ENCODE measurements at regions not wholly inside any gene's neighbourhood (a gene's known extent, or its start where the extent isn't known, plus 50 kb on each side); places are given as distances from the start of the nearest gene placed in this dataset.

GRCh38 chr11:23988381-23989006 is 508.4 kb upstream of the LUZP2 start:
- DNase-seq, result peak; percentile 24
- Histone ChIP-seq H4K8ac (ENCODE audit: low read length) (no peak overlapping the region), H2BK120ac (ENCODE audit: low read depth, low read length) (no peak overlapping the region), H3K4me1 (ENCODE audit: control insufficient read depth, insufficient read depth, low read depth, low read length) (no peaks in the 10 kb centered on the region), H3K36me3 (ENCODE audit: control insufficient read depth in 1 of 2, insufficient read depth in 2 of 2, low read depth in 1 of 2, low read length in 2 of 2) (no peaks in the 10 kb centered on the region), H2BK15ac (ENCODE audit: low read depth, poor library complexity, severe bottlenecking) (no peak overlapping the region), H3K18ac (ENCODE audit: low read depth in 1 of 2, low read length in 2 of 2) (no peak overlapping the region), H2AK5ac (ENCODE audit: low read length, severe bottlenecking) (no peak overlapping the region), H4K91ac (ENCODE audit: low read length) (no peak overlapping the region), H2BK5ac (ENCODE audit: low read depth, low read length, poor library complexity, severe bottlenecking) (no peak overlapping the region), H3K4ac (ENCODE audit: low read depth in 1 of 2, low read length in 2 of 2) (no peak overlapping the region), H3K4me3 (ENCODE audit: insufficient read depth in 1 of 2, low read depth in 1 of 2, low read length in 2 of 2) (no peak overlapping the region), H2BK12ac (ENCODE audit: low read length in 2 of 2) (no peak overlapping the region), H3K27me3 (ENCODE audit: control insufficient read depth in 1 of 2, insufficient read depth in 1 of 2, low read length in 2 of 2) (no peaks in the 10 kb centered on the region), H3K23ac (ENCODE audit: low read length in 2 of 2) (no peak overlapping the region), H3K27ac (ENCODE audit: low read length, poor library complexity, severe bottlenecking) (peak overlapping the region; percentile 49), H3K79me1 (replicated peaks; ENCODE audit: low read length, poor library complexity, severe bottlenecking) (no peaks in the 10 kb centered on the region), H3K9me3 (ENCODE audit: control insufficient read depth, low read length) (no peaks in the 10 kb centered on the region), H3K9ac (ENCODE audit: low read length) (no peak overlapping the region), H3K14ac (ENCODE audit: low read length in 2 of 2) (no peak overlapping the region), H3K4me2 (ENCODE audit: low read length, poor library complexity, severe bottlenecking) (no peak overlapping the region), H2AFZ (ENCODE audit: low read depth, low read length) (no peak overlapping the region)
- 0% methylated on average over 1 of the region's 1 CpG for WGBS

GRCh38 chr11:23990346-23991164 is 506.3 kb upstream of the LUZP2 start:
- H3K14ac ChIP-seq (ENCODE audit: low read length in 2 of 2), result no peak overlapping the region
- no peak overlapping the region for H2AFZ ChIP-seq (ENCODE audit: low read depth, low read length)
- H3K4me2 ChIP-seq (ENCODE audit: low read length, poor library complexity, severe bottlenecking), result no peak overlapping the region
- no peak overlapping the region for H2BK12ac ChIP-seq (ENCODE audit: low read length in 2 of 2)
- no peaks in the 10 kb centered on the region for H3K79me1 ChIP-seq (replicated peaks; ENCODE audit: low read length, poor library complexity, severe bottlenecking)
- H3K18ac ChIP-seq (ENCODE audit: low read depth in 1 of 2, low read length in 2 of 2), result no peak overlapping the region
- no peaks in the 10 kb centered on the region for H3K36me3 ChIP-seq (ENCODE audit: control insufficient read depth in 1 of 2, insufficient read depth in 2 of 2, low read depth in 1 of 2, low read length in 2 of 2)
- H3K4ac ChIP-seq (ENCODE audit: low read depth in 1 of 2, low read length in 2 of 2), result no peak overlapping the region
- H3K27me3 ChIP-seq (ENCODE audit: control insufficient read depth in 1 of 2, insufficient read depth in 1 of 2, low read length in 2 of 2), result no peaks in the 10 kb centered on the region
- no peak overlapping the region for H2AK5ac ChIP-seq (ENCODE audit: low read length, severe bottlenecking)
- DNase-seq, result peak; percentile 29
- H3K9me3 ChIP-seq (ENCODE audit: control insufficient read depth, low read length), result peaks cover 8% of the 10 kb centered on the region
- no peak overlapping the region for H4K91ac ChIP-seq (ENCODE audit: low read length)
- no peak overlapping the region for H3K9ac ChIP-seq (ENCODE audit: low read length)
- 100% methylated on average over 1 of the region's 2 CpGs for WGBS
- no peak overlapping the region for H2BK15ac ChIP-seq (ENCODE audit: low read depth, poor library complexity, severe bottlenecking)
- no peak overlapping the region for H2BK5ac ChIP-seq (ENCODE audit: low read depth, low read length, poor library complexity, severe bottlenecking)
- no peak overlapping the region for H4K8ac ChIP-seq (ENCODE audit: low read length)
- no peak overlapping the region for H2BK120ac ChIP-seq (ENCODE audit: low read depth, low read length)
- H3K4me3 ChIP-seq (ENCODE audit: insufficient read depth in 1 of 2, low read depth in 1 of 2, low read length in 2 of 2), result no peak overlapping the region
- no peak overlapping the region for H3K23ac ChIP-seq (ENCODE audit: low read length in 2 of 2)
- no peaks in the 10 kb centered on the region for H3K4me1 ChIP-seq (ENCODE audit: control insufficient read depth, insufficient read depth, low read depth, low read length)
- no peak overlapping the region for H3K27ac ChIP-seq (ENCODE audit: low read length, poor library complexity, severe bottlenecking)

- no peaks in the 10 kb centered on the region for H3K27me3 ChIP-seq (ENCODE audit: control insufficient read depth in 1 of 2, insufficient read depth in 1 of 2, low read length in 2 of 2)
- no peak overlapping the region for H2BK12ac ChIP-seq (ENCODE audit: low read length in 2 of 2)
- no peak overlapping the region for H2BK120ac ChIP-seq (ENCODE audit: low read depth, low read length)
- H3K79me1 ChIP-seq (replicated peaks; ENCODE audit: low read length, poor library complexity, severe bottlenecking), result no peaks in the 10 kb centered on the region
- WGBS, result 93% methylated on average over 2 of the region's 2 CpGs
- H3K27ac ChIP-seq (ENCODE audit: low read length, poor library complexity, severe bottlenecking), result no peak overlapping the region
- H3K9ac ChIP-seq (ENCODE audit: low read length), result no peak overlapping the region
- peak overlapping the region; percentile 14 for H2AFZ ChIP-seq (ENCODE audit: low read depth, low read length)
- no peak for DNase-seq
- no peak overlapping the region for H4K8ac ChIP-seq (ENCODE audit: low read length)
- no peak overlapping the region for H3K4ac ChIP-seq (ENCODE audit: low read depth in 1 of 2, low read length in 2 of 2)
- H3K18ac ChIP-seq (ENCODE audit: low read depth in 1 of 2, low read length in 2 of 2), result no peak overlapping the region
- H3K4me3 ChIP-seq (ENCODE audit: insufficient read depth in 1 of 2, low read depth in 1 of 2, low read length in 2 of 2), result no peak overlapping the region
- H4K91ac ChIP-seq (ENCODE audit: low read length), result no peak overlapping the region
- H3K14ac ChIP-seq (ENCODE audit: low read length in 2 of 2), result no peak overlapping the region
- H3K36me3 ChIP-seq (ENCODE audit: control insufficient read depth in 1 of 2, insufficient read depth in 2 of 2, low read depth in 1 of 2, low read length in 2 of 2), result no peaks in the 10 kb centered on the region
- no peak overlapping the region for H3K4me2 ChIP-seq (ENCODE audit: low read length, poor library complexity, severe bottlenecking)
- no peak overlapping the region for H3K23ac ChIP-seq (ENCODE audit: low read length in 2 of 2)
- H3K4me1 ChIP-seq (ENCODE audit: control insufficient read depth, insufficient read depth, low read depth, low read length), result no peaks in the 10 kb centered on the region
- H2AK5ac ChIP-seq (ENCODE audit: low read length, severe bottlenecking), result no peak overlapping the region
- H2BK15ac ChIP-seq (ENCODE audit: low read depth, poor library complexity, severe bottlenecking), result no peak overlapping the region
- H2BK5ac ChIP-seq (ENCODE audit: low read depth, low read length, poor library complexity, severe bottlenecking), result no peak overlapping the region
- peaks cover 8% of the 10 kb centered on the region for H3K9me3 ChIP-seq (ENCODE audit: control insufficient read depth, low read length)
Observed at GRCh38 chr11:23991165-23991539, 505.7 kb upstream of the LUZP2 start.

GRCh38 chr11:23995891-23996290 is 501.0 kb upstream of the LUZP2 start:
- no peak overlapping the region for H3K4me3 ChIP-seq (ENCODE audit: insufficient read depth in 1 of 2, low read depth in 1 of 2, low read length in 2 of 2)
- H3K4me1 ChIP-seq (ENCODE audit: control insufficient read depth, insufficient read depth, low read depth, low read length), result no peaks in the 10 kb centered on the region
- no peak overlapping the region for H2BK120ac ChIP-seq (ENCODE audit: low read depth, low read length)
- H3K79me1 ChIP-seq (replicated peaks; ENCODE audit: low read length, poor library complexity, severe bottlenecking), result no peaks in the 10 kb centered on the region
- H3K27me3 ChIP-seq (ENCODE audit: control insufficient read depth in 1 of 2, insufficient read depth in 1 of 2, low read length in 2 of 2), result no peaks in the 10 kb centered on the region
- no peak overlapping the region for H2AFZ ChIP-seq (ENCODE audit: low read depth, low read length)
- H3K36me3 ChIP-seq (ENCODE audit: control insufficient read depth in 1 of 2, insufficient read depth in 2 of 2, low read depth in 1 of 2, low read length in 2 of 2), result no peaks in the 10 kb centered on the region
- peaks cover 32% of the 10 kb centered on the region for H3K9me3 ChIP-seq (ENCODE audit: control insufficient read depth, low read length)
- no peak overlapping the region for H3K9ac ChIP-seq (ENCODE audit: low read length)
- no peak overlapping the region for H2BK12ac ChIP-seq (ENCODE audit: low read length in 2 of 2)
- no peak overlapping the region for H3K4ac ChIP-seq (ENCODE audit: low read depth in 1 of 2, low read length in 2 of 2)
- DNase-seq, result peak; percentile 45
- H2BK15ac ChIP-seq (ENCODE audit: low read depth, poor library complexity, severe bottlenecking), result no peak overlapping the region
- H2BK5ac ChIP-seq (ENCODE audit: low read depth, low read length, poor library complexity, severe bottlenecking), result no peak overlapping the region
- no peak overlapping the region for H4K91ac ChIP-seq (ENCODE audit: low read length)
- no peak overlapping the region for H4K8ac ChIP-seq (ENCODE audit: low read length)
- no peak overlapping the region for H3K18ac ChIP-seq (ENCODE audit: low read depth in 1 of 2, low read length in 2 of 2)
- no peak overlapping the region for H3K27ac ChIP-seq (ENCODE audit: low read length, poor library complexity, severe bottlenecking)
- H3K14ac ChIP-seq (ENCODE audit: low read length in 2 of 2), result no peak overlapping the region
- H2AK5ac ChIP-seq (ENCODE audit: low read length, severe bottlenecking), result no peak overlapping the region
- H3K4me2 ChIP-seq (ENCODE audit: low read length, poor library complexity, severe bottlenecking), result no peak overlapping the region
- no peak overlapping the region for H3K23ac ChIP-seq (ENCODE audit: low read length in 2 of 2)
